H1 (cell line): ENCODE measurements at regions not wholly inside any gene's neighbourhood (a gene's known extent, or its start where the extent isn't known, plus 50 kb on each side); places are given as distances from the start of the nearest gene placed in this dataset.

ENCODE experiments used
- CTCF ChIA-PET: fragments of 300-600 bp; sonication (Branson Sonifier 250); formaldehyde crosslinking; loops from one replicate; lab custom pipeline; 2021; ENCODE audit not compliant: partially characterized antibody; lab: Charles Lee
- POLR2A ChIA-PET: fragments of 300-600 bp; sonication (Branson Sonifier 250); formaldehyde crosslinking; loops from one replicate; lab custom pipeline; 2021; ENCODE audit warnings: inconsistent platforms; ENCODE audit not compliant: partially characterized antibody; lab: Charles Lee
- DNase-seq, 2 experiments: peaks; one replicate each; pipeline versions ENCODE4 v3.0.0 to v3.0.0-alpha.2; 2010 to 2022; ENCODE audit warnings: low spot score in 2 of 2, low read depth in 1 of 2, mixed read lengths in 1 of 2
- FAIRE-seq: peaks from 2 replicates; lab custom pipeline; 2011; peaks lifted over from hg19 to GRCh38; lab: Jason Lieb, UNC
- H2AFZ ChIP-seq: 2 replicates; pipeline ENCODE4 v1.8.1; 2012; ENCODE audit warnings: low read length, inconsistent platforms
- H2AK5ac ChIP-seq: 2 replicates; pipeline ENCODE4 v1.6.1; 2013; ENCODE audit warnings: low read depth, low read length
- H2BK120ac ChIP-seq: replicated peaks from 2 replicates; pipeline ENCODE3; 2013; ENCODE audit warnings: low read depth, low read length, inconsistent platforms
- H2BK12ac ChIP-seq: 2 replicates; pipeline ENCODE4 v1.6.1; 2013; ENCODE audit warnings: low read depth, low read length
- H2BK15ac ChIP-seq: 2 replicates; pipeline ENCODE4 v1.6.1; 2013; ENCODE audit warnings: low read length
- H2BK20ac ChIP-seq: 2 replicates; pipeline ENCODE4 v1.6.1; 2013; ENCODE audit warnings: low read length
- H2BK5ac ChIP-seq: 2 replicates; pipeline ENCODE4 v1.6.1; 2013; ENCODE audit warnings: low read depth, low read length
- H3K14ac ChIP-seq: 2 replicates; pipeline ENCODE4 v1.6.1; 2013; ENCODE audit warnings: inconsistent platforms; ENCODE audit not compliant: insufficient read length
- H3K18ac ChIP-seq: 2 replicates; pipeline ENCODE4 v1.6.1; 2013; ENCODE audit warnings: low read length; ENCODE audit errors: extremely low read depth
- H3K23ac ChIP-seq: 2 replicates; pipeline ENCODE4 v1.6.1; 2013; ENCODE audit warnings: inconsistent platforms; ENCODE audit not compliant: insufficient read length
- H3K23me2 ChIP-seq: 2 replicates; pipeline ENCODE4 v1.6.1; 2013; ENCODE audit warnings: low read depth, low read length
- H3K27ac ChIP-seq: 2 replicates; pipeline ENCODE4 v1.6.1; 2011; ENCODE audit warnings: low read depth, low read length, inconsistent platforms
- H3K27me3 ChIP-seq, 4 experiments: replicated peaks in 1 of 4; 1 replicate in 1 of 4; 2 replicates in 3 of 4; pipeline versions ENCODE4 v1.6.1 to v1.8.1; 2011 to 2013; ENCODE audit warnings: low read length in 3 of 4, mild to moderate bottlenecking in 3 of 4, inconsistent platforms in 2 of 4, mixed read lengths in 2 of 4, moderate library complexity in 1 of 4; ENCODE audit not compliant: control insufficient read depth in 3 of 4, insufficient read depth in 3 of 4; ENCODE audit errors: extremely low read depth in 1 of 4
- H3K36me3 ChIP-seq, 4 experiments: 2 replicates each; pipeline versions ENCODE4 v1.6.1 to v1.8.1; 2011 to 2013; ENCODE audit warnings: mild to moderate bottlenecking in 4 of 4, low read length in 3 of 4, moderate library complexity in 2 of 4, control low read depth in 1 of 4, inconsistent platforms in 1 of 4; ENCODE audit not compliant: insufficient read depth in 4 of 4, control insufficient read depth in 2 of 4
- H3K4ac ChIP-seq: replicated peaks from 2 replicates; pipeline ENCODE3; 2013; ENCODE audit warnings: low read length, low read depth, mixed read lengths, inconsistent platforms; ENCODE audit not compliant: insufficient read length
- H3K4me1 ChIP-seq, 4 experiments: replicated peaks in 1 of 4; 1 replicate in 1 of 4; 2 replicates in 3 of 4; pipeline versions ENCODE4 v1.6.1 to v1.8.1; 2011 to 2013; ENCODE audit warnings: low read length in 3 of 4, inconsistent platforms in 2 of 4, mixed read lengths in 1 of 4; ENCODE audit not compliant: insufficient read depth in 4 of 4, control insufficient read depth in 3 of 4
- H3K4me2 ChIP-seq, 2 experiments: 2 replicates each; pipeline versions ENCODE4 v1.6.1 to v1.8.1; 2011 to 2013; ENCODE audit warnings: low read depth in 2 of 2, low read length in 2 of 2, control low read depth in 1 of 2, inconsistent platforms in 1 of 2, mild to moderate bottlenecking in 1 of 2; ENCODE audit not compliant: insufficient read depth in 1 of 2
- H3K4me3 ChIP-seq, 4 experiments: fragments of 200-600, 300-600 bp in 1 of 4; sonication (generic), shearing (Covaris generic), sonication (Bioruptor Twin) in 1 of 4; 2 replicates each; pipeline versions ENCODE4 v1.5.1 to v1.8.1; 2011 to 2016; ENCODE audit warnings: low read length in 4 of 4, low read depth in 3 of 4, control low read depth in 2 of 4, inconsistent platforms in 2 of 4, mild to moderate bottlenecking in 2 of 4, mixed read lengths in 1 of 4, moderate library complexity in 1 of 4; ENCODE audit not compliant: insufficient read depth in 2 of 4; ENCODE audit errors: extremely low read depth in 1 of 4
- H3K56ac ChIP-seq: replicated peaks from 2 replicates; pipeline ENCODE3; 2013; ENCODE audit warnings: low read depth, mild to moderate bottlenecking, mixed read lengths, low read length, inconsistent platforms; ENCODE audit not compliant: insufficient read length
- H3K79me1 ChIP-seq: 2 replicates; pipeline ENCODE4 v1.6.1; 2013; ENCODE audit warnings: low read depth, low read length, control low read depth
- H3K79me2 ChIP-seq, 2 experiments: 2 replicates each; pipeline versions ENCODE4 v1.6.1 to v1.8.1; 2012 to 2013; ENCODE audit warnings: low read length in 2 of 2, mild to moderate bottlenecking in 2 of 2, inconsistent platforms in 1 of 2; ENCODE audit not compliant: insufficient read depth in 2 of 2, control insufficient read depth in 1 of 2
- H3K9ac ChIP-seq, 4 experiments: replicated peaks in 1 of 4; 1 replicate in 1 of 4; 2 replicates in 3 of 4; pipeline versions ENCODE4 v1.6.1 to v1.8.1; 2011 to 2013; ENCODE audit warnings: low read depth in 3 of 4, low read length in 3 of 4, control low read depth in 2 of 4, mild to moderate bottlenecking in 2 of 4, moderate library complexity in 2 of 4, inconsistent platforms in 1 of 4; ENCODE audit errors: extremely low read depth in 1 of 4
- H3K9me3 ChIP-seq, 2 experiments: 2 replicates each; pipeline versions ENCODE4 v1.6.1 to v1.8.1; 2012 to 2013; ENCODE audit warnings: mild to moderate bottlenecking in 2 of 2, moderate library complexity in 2 of 2, control low read depth in 1 of 2, inconsistent platforms in 1 of 2, low read depth in 1 of 2, low read length in 1 of 2, mixed read lengths in 1 of 2; ENCODE audit not compliant: insufficient read depth in 2 of 2
- H4K20me1 ChIP-seq, 2 experiments: replicated peaks in 1 of 2; 2 replicates each; pipeline versions ENCODE3 to v1.8.1; 2011 to 2013; ENCODE audit warnings: inconsistent platforms in 2 of 2, low read length in 2 of 2, mild to moderate bottlenecking in 1 of 2; ENCODE audit not compliant: insufficient read depth in 2 of 2, control insufficient read depth in 1 of 2
- H4K5ac ChIP-seq: 2 replicates; pipeline ENCODE4 v1.6.1; 2013; ENCODE audit warnings: low read length, low read depth, mixed read lengths, inconsistent platforms; ENCODE audit not compliant: insufficient read length
- H4K8ac ChIP-seq: 2 replicates; pipeline ENCODE4 v1.8.0; 2013; ENCODE audit warnings: mild to moderate bottlenecking, moderate library complexity, low read length, inconsistent platforms; ENCODE audit not compliant: insufficient read depth; ENCODE audit errors: extremely low read depth
- H4K91ac ChIP-seq: replicated peaks from 2 replicates; pipeline ENCODE3; 2013; ENCODE audit warnings: low read length, mixed read lengths, inconsistent platforms; ENCODE audit not compliant: insufficient read length
- MAFK ChIP-seq: IDR thresholded peaks from 2 replicates; pipeline ENCODE4 v1.6.1; 2012; ENCODE audit warnings: low read depth, mild to moderate bottlenecking, improper control_type of control experiment, low read length
- NRF1 ChIP-seq: IDR thresholded peaks from 2 replicates; pipeline ENCODE4 v1.6.1; 2011; ENCODE audit warnings: mild to moderate bottlenecking, low read depth, low read length, improper control_type of control experiment
- RAD21 ChIP-seq, 2 experiments: IDR thresholded peaks in 1 of 2; conservative IDR thresholded peaks in 1 of 2; 2 replicates each; pipeline ENCODE4 v1.6.1; 2011; ENCODE audit warnings: low read depth in 2 of 2, low read length in 2 of 2, improper control_type of control experiment in 1 of 2, inconsistent platforms in 1 of 2, mild to moderate bottlenecking in 1 of 2, moderate library complexity in 1 of 2
- RXRA ChIP-seq: IDR thresholded peaks from 2 replicates; pipeline ENCODE4 v1.6.1; 2011; ENCODE audit warnings: low read depth, mild to moderate bottlenecking, low read length, moderate library complexity; ENCODE audit not compliant: insufficient read depth
- SAP30 ChIP-seq: fragments of 300-600 bp; sonication (generic); IDR thresholded peaks from 2 replicates; pipeline ENCODE4 v1.7.1; 2012; ENCODE audit warnings: low read length, moderate library complexity, mild to moderate bottlenecking, inconsistent platforms; ENCODE audit not compliant: insufficient read depth, insufficient replicate concordance
- SIN3A ChIP-seq, 2 experiments: IDR thresholded peaks in 1 of 2; conservative IDR thresholded peaks in 1 of 2; 2 replicates each; pipeline ENCODE4 v1.6.1; 2011 to 2012; ENCODE audit warnings: low read length in 2 of 2, improper control_type of control experiment in 1 of 2, low read depth in 1 of 2, mild to moderate bottlenecking in 1 of 2
- SUZ12 ChIP-seq: fragments of 200-600 bp; sonication (generic); IDR thresholded peaks from 2 replicates; pipeline ENCODE4 v1.6.1; 2012; ENCODE audit warnings: mild to moderate bottlenecking, inconsistent platforms, low read length, moderate library complexity, mixed read lengths
- ZNF274 ChIP-seq: IDR thresholded peaks from 2 replicates; pipeline ENCODE4 v1.7.0; 2012; ENCODE audit warnings: low read length, borderline replicate concordance; ENCODE audit errors: extremely low read depth
- WGBS, 2 experiments: shearing (Covaris generic) in 1 of 2; methylation state at CpG; one replicate each; pipeline versions ENCODE4 v1.1.6 to v1.1.7; 2013 to 2015; ENCODE audit warnings: low lambda C conversion rate in 2 of 2, mixed read lengths in 2 of 2, inconsistent platforms in 1 of 2, low coverage in 1 of 2, missing lambda C conversion rate in 1 of 2; ENCODE audit not compliant: insufficient replicate concordance in 2 of 2, insufficient coverage in 1 of 2, insufficient read length in 1 of 2; ENCODE audit errors: extremely low coverage in 1 of 2, missing lambda C conversion rate in 1 of 2; 5-methylcytosine and 5-hydroxymethylcytosine counted together
- TF ChIP-seq, protein P1 (sequence below): IDR thresholded peaks from 2 replicates; pipeline ENCODE4 v1.6.1; 2012; ENCODE audit warnings: low read length, inconsistent platforms

DNA sequence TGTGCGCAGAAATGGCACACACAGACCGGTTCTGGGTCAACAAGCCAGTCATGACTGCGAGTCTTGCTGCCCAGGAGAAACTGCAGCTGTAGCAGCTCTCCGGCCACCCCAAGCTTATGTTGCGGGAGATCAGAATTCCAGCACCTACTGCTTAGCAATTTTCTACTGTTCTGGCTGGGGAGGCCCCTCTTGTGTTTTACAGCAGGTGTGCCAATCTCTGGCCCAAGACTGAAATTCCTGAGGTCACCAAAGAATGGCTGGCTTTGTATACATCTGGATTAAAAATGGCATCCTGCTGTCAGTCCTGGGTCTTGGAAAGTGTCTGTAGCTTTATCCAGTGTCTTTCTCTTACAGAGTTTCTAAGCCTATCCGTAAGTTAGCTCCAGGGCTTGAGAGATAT is 68.9 kb upstream of the TRAM1L1 start:
- H4K91ac ChIP-seq = no peak overlapping the region
- H3K4me3 ChIP-seq = no peak overlapping the region
- CTCF ChIA-PET = interaction anchor here (1.2 kb wide), 1 partner anchor 11 kb away, joined by 6 read pairs; no protein-coding TSS in a partner anchor

More for the DNA sequence above, 68.9 kb upstream of the TRAM1L1 start:
- Histone ChIP-seq H3K4me1 (peaks cover 0 to 4% (median 0%) of the 10 kb centered on the region in 4 experiments; a peak in 3 of 7 replicates), H3K18ac (no peak overlapping the region), H3K23me2 (no peaks in the 10 kb centered on the region), H2BK12ac (no peak overlapping the region), H2AK5ac (no peak overlapping the region), H4K5ac (no peak overlapping the region), H2AFZ (no peak overlapping the region), H2BK20ac (no peak overlapping the region), H2BK5ac (no peak overlapping the region), H3K27me3 (no peaks in the 10 kb centered on the region), H4K8ac (no peak overlapping the region), H3K36me3 (no peaks in the 10 kb centered on the region), H3K23ac (no peak overlapping the region), H3K14ac (no peak overlapping the region), H3K27ac (peak overlapping the region; percentile 63; the same call in 1 of the 2 replicates), H4K20me1 (no peaks in the 10 kb centered on the region), H2BK120ac (no peak overlapping the region), H3K4ac (no peak overlapping the region), H3K79me2 (no peaks in the 10 kb centered on the region), H3K9me3 (peaks cover 0 to 9% of the 10 kb centered on the region in 2 experiments; a peak in 3 of 4 replicates), H3K4me2 (no peak overlapping the region), H2BK15ac (no peak overlapping the region), H3K9ac (no peak overlapping the region), H3K79me1 (no peaks in the 10 kb centered on the region), H3K56ac (no peak overlapping the region)
- POLR2A ChIA-PET = no interaction called here
- DNase-seq (no peak), FAIRE-seq (no peak)
- WGBS, 2 experiments = 93% methylated on average over 6 of the region's 6 CpGs; no CpG with 5 or more reads in 1 of the 2 experiments
- TF ChIP-seq SIN3A (conservative IDR thresholded peaks at IDR 0.05 in 1 of 2, IDR thresholded peaks at IDR 0.05 in 1 of 2; ENCODE audit: low read depth in 1 of 2, low read length in 2 of 2) (no peak), SAP30 (no peak), RXRA (no peak), NRF1 (no peak), SUZ12 (no peak), ZNF274 (no peak), MAFK (no peak), RAD21 (IDR thresholded peaks at IDR 0.05 in 1 of 2, conservative IDR thresholded peaks at IDR 0.05 in 1 of 2; ENCODE audit: low read depth in 2 of 2, low read length in 2 of 2) (no peak)
- TF ChIP-seq, protein P1, sequence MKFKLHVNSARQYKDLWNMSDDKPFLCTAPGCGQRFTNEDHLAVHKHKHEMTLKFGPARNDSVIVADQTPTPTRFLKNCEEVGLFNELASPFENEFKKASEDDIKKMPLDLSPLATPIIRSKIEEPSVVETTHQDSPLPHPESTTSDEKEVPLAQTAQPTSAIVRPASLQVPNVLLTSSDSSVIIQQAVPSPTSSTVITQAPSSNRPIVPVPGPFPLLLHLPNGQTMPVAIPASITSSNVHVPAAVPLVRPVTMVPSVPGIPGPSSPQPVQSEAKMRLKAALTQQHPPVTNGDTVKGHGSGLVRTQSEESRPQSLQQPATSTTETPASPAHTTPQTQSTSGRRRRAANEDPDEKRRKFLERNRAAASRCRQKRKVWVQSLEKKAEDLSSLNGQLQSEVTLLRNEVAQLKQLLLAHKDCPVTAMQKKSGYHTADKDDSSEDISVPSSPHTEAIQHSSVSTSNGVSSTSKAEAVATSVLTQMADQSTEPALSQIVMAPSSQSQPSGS = no peak
